ENCODE measurements at regions not wholly inside any gene's neighbourhood (a gene's known extent, or its start where the extent isn't known, plus 50 kb on each side); places are given as distances from the start of the nearest gene placed in this dataset.

DNA sequence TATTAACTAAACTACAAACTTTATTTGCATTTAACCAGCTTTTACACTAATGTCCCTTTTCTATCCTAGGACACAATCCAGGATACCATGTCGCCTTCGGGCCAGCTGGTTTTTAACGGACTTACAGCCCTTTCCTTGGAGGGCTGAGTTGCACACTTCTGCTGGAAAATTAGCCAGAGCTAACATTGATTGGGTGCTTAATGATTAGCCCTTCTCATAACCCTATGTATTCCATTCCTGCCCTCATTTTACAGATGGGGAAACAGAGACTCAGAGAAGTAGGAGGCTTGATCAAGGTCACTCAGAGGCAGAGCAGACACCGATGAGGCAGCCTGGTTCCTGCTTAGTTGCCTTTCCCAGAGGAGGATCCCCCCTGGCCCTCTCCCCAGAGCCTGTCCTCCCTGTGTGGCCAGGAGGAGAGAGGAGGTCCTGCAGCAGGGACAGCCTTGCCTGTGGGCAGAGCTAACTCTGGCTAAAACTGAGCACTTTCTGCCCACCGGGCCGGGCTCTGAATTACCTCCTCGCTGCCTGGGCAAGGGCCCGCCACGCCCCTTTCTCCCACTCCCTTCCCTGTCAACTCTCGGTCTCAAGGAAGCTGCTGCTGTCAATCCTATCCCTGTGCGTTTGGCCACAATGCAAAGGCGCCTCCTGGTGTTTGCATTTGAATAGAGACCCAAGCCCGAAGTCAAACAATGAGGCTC is 59.6 kb upstream of the PAX6 start:
- TF ChIP-seq POLR2AphosphoS5 (IDR thresholded peaks at IDR 0.05): no peak
- TF ChIP-seq, protein P1, sequence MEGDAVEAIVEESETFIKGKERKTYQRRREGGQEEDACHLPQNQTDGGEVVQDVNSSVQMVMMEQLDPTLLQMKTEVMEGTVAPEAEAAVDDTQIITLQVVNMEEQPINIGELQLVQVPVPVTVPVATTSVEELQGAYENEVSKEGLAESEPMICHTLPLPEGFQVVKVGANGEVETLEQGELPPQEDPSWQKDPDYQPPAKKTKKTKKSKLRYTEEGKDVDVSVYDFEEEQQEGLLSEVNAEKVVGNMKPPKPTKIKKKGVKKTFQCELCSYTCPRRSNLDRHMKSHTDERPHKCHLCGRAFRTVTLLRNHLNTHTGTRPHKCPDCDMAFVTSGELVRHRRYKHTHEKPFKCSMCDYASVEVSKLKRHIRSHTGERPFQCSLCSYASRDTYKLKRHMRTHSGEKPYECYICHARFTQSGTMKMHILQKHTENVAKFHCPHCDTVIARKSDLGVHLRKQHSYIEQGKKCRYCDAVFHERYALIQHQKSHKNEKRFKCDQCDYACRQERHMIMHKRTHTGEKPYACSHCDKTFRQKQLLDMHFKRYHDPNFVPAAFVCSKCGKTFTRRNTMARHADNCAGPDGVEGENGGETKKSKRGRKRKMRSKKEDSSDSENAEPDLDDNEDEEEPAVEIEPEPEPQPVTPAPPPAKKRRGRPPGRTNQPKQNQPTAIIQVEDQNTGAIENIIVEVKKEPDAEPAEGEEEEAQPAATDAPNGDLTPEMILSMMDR (IDR thresholded peaks at IDR 0.05): peak; percentile 31 to 56 (median 48)
